Subcutaneous abdominal adipose tissue (tissue), 5 donors: ENCODE measurements at regions not wholly inside any gene's neighbourhood (a gene's known extent, or its start where the extent isn't known, plus 50 kb on each side); places are given as distances from the start of the nearest gene placed in this dataset.
"Not testable (repeated sequence)": the region's sequence is repeated elsewhere in the genome, so short reads cannot be mapped to it uniquely, and the experiment has no call there.

Experiments used
- H3K27ac ChIP-seq: one replicate; pipeline ENCODE4 v1.7.0; 2013; ENCODE audit warnings: low read depth, mild to moderate bottlenecking, inconsistent platforms, low read length, moderate library complexity
- H3K27me3 ChIP-seq, 5 donors: one replicate each; pipeline ENCODE4 v1.7.0; 2013; ENCODE audit warnings: low read length in 5 of 5, inconsistent platforms in 1 of 5; ENCODE audit not compliant: control insufficient read depth in 5 of 5, insufficient read depth in 4 of 5
- H3K36me3 ChIP-seq, 5 donors: one replicate each; pipeline ENCODE4 v1.7.0; 2013; ENCODE audit warnings: low read length in 5 of 5; ENCODE audit not compliant: control insufficient read depth in 5 of 5, insufficient read depth in 5 of 5
- H3K4me1 ChIP-seq, 5 donors: one replicate each; pipeline ENCODE4 v1.7.0; 2013; ENCODE audit warnings: low read length in 5 of 5, mild to moderate bottlenecking in 3 of 5, moderate library complexity in 1 of 5; ENCODE audit not compliant: control insufficient read depth in 5 of 5, insufficient read depth in 5 of 5
- H3K4me3 ChIP-seq, 5 donors: one replicate each; pipeline ENCODE4 v1.7.0; 2013; ENCODE audit warnings: low read length in 5 of 5, low read depth in 1 of 5
- H3K9ac ChIP-seq, 5 donors: one replicate each; pipeline ENCODE4 v1.7.0; 2013; ENCODE audit warnings: low read length in 5 of 5, mild to moderate bottlenecking in 4 of 5, moderate library complexity in 3 of 5
- H3K9me3 ChIP-seq, 5 donors: one replicate each; pipeline ENCODE4 v1.7.0; 2013; ENCODE audit warnings: low read length in 5 of 5; ENCODE audit not compliant: control insufficient read depth in 5 of 5
- donor health status: healthy.
- donor health status: healthy.
- donor health status: healthy.
- donor health status: healthy.
- donor health status: healthy.

DNA sequence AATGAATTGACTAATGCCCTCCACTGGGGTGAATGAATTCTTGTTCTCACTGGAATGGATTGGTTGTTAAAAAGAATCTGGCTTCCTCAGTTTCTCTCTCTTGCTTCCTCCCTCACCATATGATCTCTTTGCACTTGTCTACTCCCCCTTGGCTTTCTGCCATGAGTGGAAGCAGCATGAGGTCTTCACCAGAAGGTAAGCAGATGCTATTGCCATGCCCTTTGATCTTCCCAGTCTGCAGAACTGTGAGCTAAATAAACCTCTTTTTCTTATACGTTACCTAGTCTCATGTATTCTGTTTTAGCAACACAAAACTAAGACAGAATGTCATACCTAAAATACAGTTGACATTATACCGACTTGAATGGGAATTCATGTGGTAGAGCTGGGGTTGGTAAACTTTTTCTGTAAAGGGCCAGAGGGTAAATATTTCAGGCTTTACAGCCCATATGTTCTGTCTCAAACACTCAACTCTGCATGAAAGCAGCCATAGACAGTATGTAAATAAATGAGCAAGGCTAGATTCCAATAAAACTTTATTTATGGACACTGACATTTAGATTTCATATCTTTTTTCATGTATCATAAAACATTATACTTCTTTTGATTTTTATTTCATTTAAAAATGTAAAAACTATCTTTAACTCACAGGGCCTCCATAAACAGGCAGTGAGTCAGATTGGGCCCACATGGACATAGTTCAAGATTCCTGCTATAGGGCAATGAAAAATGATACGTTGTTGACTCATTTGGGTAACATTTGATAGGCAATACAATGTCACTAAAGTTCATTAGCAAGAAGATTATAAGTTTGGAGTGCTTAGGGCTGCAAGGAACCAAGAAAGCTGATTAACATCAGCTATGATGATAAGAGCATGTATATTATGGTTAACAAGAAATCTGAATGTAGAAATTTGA is 79.4 kb upstream of the TLE4 start:
- H3K4me3 ChIP-seq = no peak overlapping the region
- H3K27me3 ChIP-seq = no peaks in the 10 kb centered on the region
- H3K36me3 ChIP-seq = no peaks in the 10 kb centered on the region
- H3K27ac ChIP-seq = no peak overlapping the region
- H3K4me1 ChIP-seq = no peaks in the 10 kb centered on the region
- H3K9me3 ChIP-seq = peaks cover 0 to 4% (median 0%) of the 10 kb centered on the region in 5 donors
- no peak overlapping the region for H3K9ac ChIP-seq

DNA sequence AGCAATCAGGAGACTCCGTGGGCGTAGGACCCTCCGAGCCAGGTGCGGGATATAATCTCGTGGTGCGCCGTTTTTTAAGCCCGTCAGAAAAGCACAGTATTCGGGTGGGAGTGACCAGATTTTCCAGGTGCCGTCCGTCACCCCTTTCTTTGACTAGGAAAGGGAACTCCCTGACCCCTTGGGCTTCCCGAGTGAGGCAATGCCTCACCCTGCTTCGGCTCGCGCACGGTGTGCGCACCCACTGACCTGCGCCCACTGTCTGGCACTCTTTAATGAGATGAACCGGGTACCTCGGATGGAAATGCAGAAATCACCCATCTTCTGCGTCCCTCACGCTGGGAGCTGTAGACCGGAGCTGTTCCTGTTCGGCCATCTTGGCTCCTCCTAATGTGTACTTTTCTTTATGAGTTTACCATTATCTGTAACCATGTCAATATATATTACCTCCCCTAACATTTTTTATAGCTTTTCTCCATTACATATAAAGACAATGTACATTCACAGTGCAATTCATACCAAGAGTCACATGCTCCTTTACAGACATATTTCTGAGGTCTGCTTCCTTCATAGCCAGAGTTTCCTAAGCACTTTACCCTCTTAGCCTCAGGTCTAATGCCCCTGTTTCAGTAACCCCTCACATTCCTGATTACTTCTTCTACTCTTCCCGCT is 71.4 kb upstream of the TLE4 start:
- H3K4me3 ChIP-seq, H3K9me3 ChIP-seq, H3K9ac ChIP-seq, H3K36me3 ChIP-seq, H3K27me3 ChIP-seq, H3K27ac ChIP-seq, H3K4me1 ChIP-seq: not testable (repeated sequence)

DNA sequence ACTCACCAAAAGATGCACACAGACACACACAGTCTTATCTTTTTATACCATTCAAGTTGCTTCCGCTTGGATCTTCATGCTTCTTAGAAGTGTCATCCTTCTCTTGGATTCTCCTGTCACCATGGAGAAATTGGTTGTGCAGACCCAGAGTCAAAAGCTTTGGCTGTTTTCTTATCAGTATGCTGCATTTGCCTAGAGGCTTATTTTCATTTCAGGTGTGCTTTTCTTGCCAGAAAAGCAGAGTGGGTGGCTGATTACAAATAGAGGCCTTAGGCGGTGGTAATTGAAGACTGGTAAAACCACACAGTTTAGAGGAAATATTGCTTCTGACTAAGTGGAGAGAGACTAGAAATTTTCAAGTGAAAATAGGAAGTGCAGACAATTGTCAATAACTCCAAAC is 70.2 kb upstream of the TLE4 start:
- no peaks in the 10 kb centered on the region for H3K36me3 ChIP-seq
- no peak overlapping the region for H3K4me3 ChIP-seq
- H3K4me1 ChIP-seq = no peaks in the 10 kb centered on the region
- H3K9ac ChIP-seq = no peak overlapping the region
- no peaks in the 10 kb centered on the region for H3K9me3 ChIP-seq
- H3K27ac ChIP-seq = no peak overlapping the region
- H3K27me3 ChIP-seq = no peaks in the 10 kb centered on the region

DNA sequence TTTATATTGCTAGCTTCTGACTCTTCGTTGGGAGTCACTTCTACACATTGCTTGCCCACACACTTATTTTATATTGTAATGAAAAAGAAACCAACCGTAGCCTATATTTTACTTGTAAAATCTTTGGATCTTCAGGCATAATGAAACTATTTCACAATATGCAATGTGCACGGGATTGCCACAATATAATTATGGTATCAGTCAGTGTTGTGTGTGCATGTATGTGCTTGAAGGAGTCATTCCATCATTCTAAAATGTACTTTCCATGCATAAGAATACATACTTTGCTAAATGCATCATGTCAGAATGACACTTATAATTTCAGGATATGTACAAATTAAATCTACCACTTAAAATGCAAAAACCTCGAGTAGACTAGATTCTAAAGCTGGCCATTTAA is 64.0 kb upstream of the TLE4 start:
- H3K27ac ChIP-seq = no peak overlapping the region

DNA sequence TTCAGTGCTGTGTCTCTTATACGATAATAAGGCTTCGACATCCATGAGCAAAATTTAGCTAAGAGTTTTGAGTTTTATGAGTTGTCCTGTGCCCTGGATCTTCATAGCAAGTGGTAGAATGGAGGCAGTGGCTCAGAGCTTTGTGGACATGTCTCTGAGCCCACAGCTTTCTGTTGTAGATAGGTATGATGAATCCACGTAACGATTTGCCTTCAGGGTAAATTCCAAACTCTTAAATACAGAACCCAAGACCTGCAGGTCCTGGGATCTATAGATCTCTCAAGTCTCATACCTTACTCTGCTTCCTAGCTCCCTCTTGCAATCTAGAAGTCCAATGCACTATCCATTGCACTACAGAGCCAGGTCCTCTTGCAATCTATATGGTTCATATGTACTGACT is 59.5 kb upstream of the TLE4 start:
- Histone ChIP-seq H3K9ac (no peak overlapping the region), H3K4me3 (no peak overlapping the region), H3K27me3 (no peaks in the 10 kb centered on the region), H3K9me3 (no peaks in the 10 kb centered on the region), H3K27ac (no peak overlapping the region), H3K36me3 (no peaks in the 10 kb centered on the region), H3K4me1 (no peaks in the 10 kb centered on the region)

More for the DNA sequence above, 64.0 kb upstream of the TLE4 start:
- no peak overlapping the region for H3K9ac ChIP-seq
- H3K27me3 ChIP-seq = no peaks in the 10 kb centered on the region
- H3K4me1 ChIP-seq = no peaks in the 10 kb centered on the region
- H3K4me3 ChIP-seq = no peak overlapping the region
- H3K9me3 ChIP-seq = no peaks in the 10 kb centered on the region
- no peaks in the 10 kb centered on the region for H3K36me3 ChIP-seq
